Stomach smooth muscle (tissue), 2 donors: ENCODE measurements at regions not wholly inside any gene's neighbourhood (a gene's known extent, or its start where the extent isn't known, plus 50 kb on each side); places are given as distances from the start of the nearest gene placed in this dataset.
"Not testable (repeated sequence)": the region's sequence is repeated elsewhere in the genome, so short reads cannot be mapped to it uniquely, and the experiment has no call there.

Source experiments
- H3K27ac ChIP-seq: one replicate; pipeline ENCODE4 v1.7.0; 2013; ENCODE audit warnings: mild to moderate bottlenecking, low read length, inconsistent platforms
- H3K27me3 ChIP-seq, 2 donors: one replicate each; pipeline ENCODE4 v1.7.0; 2013; ENCODE audit warnings: low read length in 2 of 2; ENCODE audit not compliant: insufficient read depth in 2 of 2, control insufficient read depth in 1 of 2
- H3K36me3 ChIP-seq, 2 donors: one replicate each; pipeline ENCODE4 v1.7.0; 2013; ENCODE audit warnings: low read length in 2 of 2; ENCODE audit not compliant: control insufficient read depth in 2 of 2, insufficient read depth in 2 of 2
- H3K4me1 ChIP-seq: one replicate; pipeline ENCODE4 v1.7.0; 2013; ENCODE audit warnings: low read length; ENCODE audit not compliant: control insufficient read depth, insufficient read depth
- H3K4me3 ChIP-seq, 2 donors: one replicate each; pipeline ENCODE4 v1.7.0; 2013; ENCODE audit warnings: low read length in 2 of 2
- H3K9ac ChIP-seq, 2 donors: one replicate each; pipeline ENCODE4 v1.7.0; 2013; ENCODE audit warnings: low read length in 2 of 2, mild to moderate bottlenecking in 1 of 2
- H3K9me3 ChIP-seq, 2 donors: one replicate each; pipeline ENCODE4 v1.7.0; 2013; ENCODE audit warnings: low read length in 2 of 2; ENCODE audit not compliant: control insufficient read depth in 2 of 2
- donor health status: healthy.
- donor health status: Pancreatic carcinoma.

DNA sequence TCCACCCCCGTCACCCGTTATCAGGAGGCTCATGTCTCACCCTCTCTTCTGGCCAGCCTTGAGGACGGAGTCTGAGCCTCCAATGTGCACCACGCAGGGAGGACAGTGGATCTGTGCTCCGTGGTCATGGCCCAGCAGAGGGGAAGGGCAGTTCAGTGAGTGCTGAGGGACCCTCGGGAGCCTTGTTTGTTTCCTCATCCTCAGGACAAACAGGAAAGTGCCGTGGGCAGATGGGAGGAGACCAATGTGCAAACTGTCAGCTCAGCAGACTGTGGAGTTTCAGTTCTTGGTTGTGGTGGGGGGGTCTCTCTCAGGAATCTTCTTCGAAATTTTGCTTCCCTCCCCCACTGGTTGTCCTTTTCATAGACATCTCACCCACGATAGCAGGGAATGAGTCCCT, 429.6 kb downstream of the DIRAS2 start:
- H3K27ac ChIP-seq, H3K9ac ChIP-seq, H3K27me3 ChIP-seq, H3K4me3 ChIP-seq, H3K9me3 ChIP-seq, H3K36me3 ChIP-seq, H3K4me1 ChIP-seq: not testable (repeated sequence)

DNA sequence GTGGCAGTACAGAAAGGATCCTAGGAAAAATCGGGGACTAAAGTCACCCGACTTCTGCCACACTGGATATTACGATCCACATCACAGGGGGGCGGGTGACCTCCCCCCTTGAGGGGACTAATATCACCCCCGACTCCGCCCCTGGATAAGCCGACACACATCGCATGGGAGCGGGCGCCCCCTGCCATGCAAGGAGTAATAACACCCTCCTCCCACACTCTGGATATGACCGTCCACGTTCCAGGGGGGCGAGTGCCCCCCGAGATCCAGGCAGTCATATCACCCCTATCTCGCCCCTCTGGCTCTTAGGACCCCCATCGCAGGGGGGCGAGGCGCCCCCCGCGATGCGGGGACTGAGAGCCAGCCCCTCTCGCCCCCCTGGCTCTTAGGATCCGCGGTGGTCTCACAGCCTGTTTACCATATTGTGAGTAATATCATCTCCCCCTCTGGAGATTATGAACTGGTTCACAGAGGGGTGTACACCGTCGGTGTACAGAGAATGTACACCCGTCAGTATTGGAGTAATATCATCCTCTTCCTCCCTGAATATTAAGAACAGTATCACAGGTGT, 423.0 kb downstream of the DIRAS2 start:
- H3K4me1 ChIP-seq = no peaks in the 10 kb centered on the region
- no peaks in the 10 kb centered on the region for H3K36me3 ChIP-seq
- no peak overlapping the region for H3K4me3 ChIP-seq
- H3K9ac ChIP-seq = no peak overlapping the region
- peaks cover 5 to 8% of the 10 kb centered on the region in 2 donors for H3K27me3 ChIP-seq
- no peaks in the 10 kb centered on the region for H3K9me3 ChIP-seq
- no peak overlapping the region for H3K27ac ChIP-seq

DNA sequence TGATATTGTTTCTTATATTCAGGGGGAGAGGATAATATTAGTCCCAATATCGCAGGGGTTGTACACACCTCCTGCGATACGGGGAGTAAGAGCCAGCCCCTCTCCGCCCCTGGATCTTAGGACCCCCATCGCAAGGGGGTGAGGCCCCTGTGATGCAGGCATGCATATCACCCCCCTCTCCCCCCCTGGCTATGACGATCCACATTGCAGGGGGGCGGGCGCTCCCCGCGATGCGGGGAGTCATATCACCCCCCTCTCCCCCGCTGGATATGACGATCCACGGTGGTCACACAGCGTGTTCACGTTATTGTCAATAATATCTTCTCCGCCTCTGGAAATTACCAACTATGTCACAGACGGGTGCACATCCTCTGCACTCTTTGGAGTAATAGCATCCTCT, 420.7 kb downstream of the DIRAS2 start:
- not testable (repeated sequence) for H3K9ac ChIP-seq, H3K27me3 ChIP-seq, H3K4me1 ChIP-seq, H3K9me3 ChIP-seq, H3K4me3 ChIP-seq, H3K27ac ChIP-seq, H3K36me3 ChIP-seq

DNA sequence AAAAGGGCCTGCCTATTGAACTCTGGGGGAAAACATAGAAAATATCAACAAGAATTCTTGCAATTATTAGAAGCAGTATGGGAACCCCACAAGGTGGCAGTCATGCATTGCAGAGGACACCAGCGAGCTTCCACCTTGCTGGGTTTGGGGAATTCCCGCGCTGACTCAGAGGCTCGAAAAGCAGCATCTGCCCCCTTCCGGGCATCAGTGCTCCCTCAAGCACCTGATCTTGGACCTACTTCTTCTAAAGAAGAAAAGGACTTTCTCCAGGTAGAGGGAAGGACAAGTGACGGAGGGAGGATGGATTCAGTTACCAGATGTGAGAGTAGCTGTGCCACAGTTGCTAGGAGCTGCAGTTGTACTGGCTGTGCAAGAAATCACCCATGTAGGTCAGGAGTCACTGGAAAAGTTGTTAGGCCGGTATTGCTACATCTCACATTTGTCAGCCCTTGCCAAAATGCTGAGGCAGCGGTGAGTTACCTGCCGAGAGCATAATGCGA, 415.7 kb downstream of the DIRAS2 start:
- H3K4me3 ChIP-seq = not testable (repeated sequence)

DNA sequence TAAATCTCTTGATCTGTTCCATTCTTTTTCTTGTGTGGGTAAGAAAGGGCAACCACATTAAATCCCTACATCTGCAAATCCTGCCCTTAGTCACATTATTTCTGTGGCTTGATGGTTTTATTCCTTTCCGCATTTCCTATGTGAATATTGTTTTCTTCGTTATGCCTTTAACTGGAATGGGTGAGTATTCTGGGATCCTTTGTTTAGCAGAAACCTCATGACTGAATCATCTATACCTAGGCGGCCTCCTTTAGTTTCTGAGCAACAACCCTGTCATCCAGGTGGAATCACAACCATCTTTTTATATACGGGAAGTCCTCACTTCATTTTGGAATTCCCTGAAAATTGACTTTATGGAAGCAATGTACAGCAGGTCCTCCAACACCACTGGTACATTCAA, 409.5 kb downstream of the DIRAS2 start:
- not testable (repeated sequence) for H3K27me3 ChIP-seq, H3K4me1 ChIP-seq, H3K36me3 ChIP-seq, H3K4me3 ChIP-seq, H3K9me3 ChIP-seq, H3K27ac ChIP-seq, H3K9ac ChIP-seq

More for the DNA sequence above, 415.7 kb downstream of the DIRAS2 start:
- not testable (repeated sequence) for H3K27ac ChIP-seq, H3K27me3 ChIP-seq, H3K4me1 ChIP-seq, H3K36me3 ChIP-seq, H3K9ac ChIP-seq, H3K9me3 ChIP-seq

DNA sequence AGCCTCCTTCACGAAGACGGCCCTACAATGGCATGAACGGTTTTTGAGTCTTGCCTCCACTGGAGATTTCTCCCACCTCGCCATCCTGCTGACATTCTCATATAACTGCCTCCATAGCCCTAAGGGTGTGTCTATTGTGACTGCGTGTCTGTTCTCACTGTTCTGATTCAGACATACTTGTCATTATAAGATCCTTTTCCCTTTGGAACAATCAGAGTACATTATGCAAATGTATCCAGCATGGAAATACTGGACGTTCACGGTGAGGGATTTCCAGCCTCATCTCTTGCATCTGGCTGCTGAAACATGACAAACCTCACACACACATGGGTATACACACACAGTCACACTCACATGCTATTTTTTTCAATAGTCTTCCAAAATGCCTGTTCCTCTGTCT, 402.1 kb downstream of the DIRAS2 start:
- H3K9me3 ChIP-seq = no peaks in the 10 kb centered on the region
- H3K27ac ChIP-seq = no peak overlapping the region
- no peak overlapping the region for H3K4me3 ChIP-seq
- H3K36me3 ChIP-seq = no peaks in the 10 kb centered on the region
- H3K27me3 ChIP-seq = peaks cover 0 to 4% of the 10 kb centered on the region in 2 donors
- H3K4me1 ChIP-seq = no peaks in the 10 kb centered on the region
- no peak overlapping the region for H3K9ac ChIP-seq

DNA sequence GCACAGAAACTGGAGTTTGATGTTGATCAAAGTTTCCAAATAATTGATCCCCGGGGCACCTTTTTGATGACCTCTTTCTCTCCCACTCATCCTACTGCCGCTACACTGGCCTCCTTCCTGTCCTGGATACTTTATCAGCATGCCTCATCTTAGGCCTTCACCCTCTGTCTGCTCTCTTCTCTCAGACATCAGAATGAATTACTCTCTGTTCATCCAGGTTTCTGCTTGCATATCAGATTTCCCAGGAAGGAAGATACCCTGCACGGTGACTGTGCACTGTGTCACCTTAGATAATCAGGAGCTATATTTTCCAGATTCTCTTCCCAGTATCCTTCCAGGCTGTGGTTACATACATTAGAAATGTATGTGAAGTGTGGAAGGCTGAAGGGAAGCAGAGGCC, 397.0 kb downstream of the DIRAS2 start:
- Histone ChIP-seq H3K27me3 (peaks cover 0 to 4% of the 10 kb centered on the region in 2 donors), H3K36me3 (no peaks in the 10 kb centered on the region), H3K9ac (no peak overlapping the region), H3K27ac (no peak overlapping the region), H3K4me1 (no peaks in the 10 kb centered on the region), H3K9me3 (no peaks in the 10 kb centered on the region), H3K4me3 (no peak overlapping the region)

DNA sequence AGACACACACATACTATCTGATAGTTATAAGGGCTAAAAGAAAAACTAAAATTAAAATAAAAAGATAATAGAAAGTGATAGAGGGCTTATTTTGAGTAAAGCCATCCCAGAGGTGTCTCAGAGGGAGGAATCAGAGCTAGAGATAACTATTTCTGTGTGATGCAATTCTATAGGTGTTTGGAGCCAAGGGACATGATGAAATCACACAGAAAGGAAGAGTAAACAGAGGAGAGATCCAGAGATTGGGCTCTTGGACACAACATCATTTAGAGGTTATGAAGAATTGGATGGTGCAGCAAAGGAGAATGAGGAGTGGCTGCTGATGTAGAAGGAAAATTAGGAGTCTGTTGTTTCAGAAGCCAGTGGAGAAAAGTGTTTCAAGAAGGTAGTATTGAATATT, 393.5 kb downstream of the DIRAS2 start:
- peaks cover 5 to 6% of the 10 kb centered on the region in 2 donors for H3K9me3 ChIP-seq
- peaks cover 0 to under 1% of the 10 kb centered on the region in 2 donors for H3K27me3 ChIP-seq
- H3K36me3 ChIP-seq = no peaks in the 10 kb centered on the region
- H3K9ac ChIP-seq = no peak overlapping the region
- no peak overlapping the region for H3K27ac ChIP-seq
- H3K4me1 ChIP-seq = no peaks in the 10 kb centered on the region
- H3K4me3 ChIP-seq = no peak overlapping the region

DNA sequence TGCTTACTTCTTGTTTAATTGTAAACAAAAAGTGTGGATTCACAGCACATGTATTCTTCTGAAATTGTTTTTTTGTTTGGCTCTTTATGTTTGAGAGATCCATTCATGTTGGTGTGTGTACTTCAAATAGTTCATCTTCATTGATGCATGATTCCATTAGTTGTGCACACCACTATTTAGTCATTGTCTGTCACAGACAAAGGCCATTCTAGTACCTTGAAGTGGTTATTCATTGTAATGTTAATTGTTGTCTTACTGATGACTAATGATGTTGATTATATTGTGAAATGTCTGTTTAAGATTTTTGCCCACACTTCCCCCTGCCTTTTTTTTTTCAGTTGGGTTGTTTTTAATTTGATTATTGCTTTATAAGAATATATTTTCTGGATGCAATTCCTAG, 391.3 kb downstream of the DIRAS2 start:
- Histone ChIP-seq H3K27ac (no peak overlapping the region), H3K27me3 (no peaks in the 10 kb centered on the region), H3K4me1 (no peaks in the 10 kb centered on the region), H3K36me3 (no peaks in the 10 kb centered on the region), H3K9me3 (peaks cover 5 to 6% of the 10 kb centered on the region in 2 donors), H3K4me3 (no peak overlapping the region), H3K9ac (no peak overlapping the region)

DNA sequence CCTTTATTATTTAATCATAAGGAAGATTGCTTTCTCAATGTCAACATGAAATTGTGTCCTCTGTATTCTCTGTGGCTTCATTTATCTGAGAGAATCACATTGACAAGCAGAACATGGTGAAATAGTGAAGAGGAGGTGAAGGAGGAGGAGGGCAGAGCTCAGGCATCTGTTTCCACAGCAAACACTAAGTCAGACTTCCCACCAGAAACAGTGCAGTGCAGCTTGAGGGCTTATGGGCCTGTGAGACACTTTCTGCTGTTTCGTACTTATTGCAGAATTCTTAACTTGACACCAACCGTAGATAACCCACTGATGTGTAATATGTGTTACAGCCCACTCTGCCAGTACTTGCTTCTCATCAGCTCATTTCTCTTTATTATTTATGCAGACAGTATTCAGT, 386.3 kb downstream of the DIRAS2 start:
- Histone ChIP-seq H3K36me3 (no peaks in the 10 kb centered on the region), H3K4me3 (no peak overlapping the region), H3K9ac (no peak overlapping the region), H3K9me3 (peaks cover 6 to 11% of the 10 kb centered on the region in 2 donors), H3K27me3 (no peaks in the 10 kb centered on the region), H3K27ac (no peak overlapping the region), H3K4me1 (no peaks in the 10 kb centered on the region)

DNA sequence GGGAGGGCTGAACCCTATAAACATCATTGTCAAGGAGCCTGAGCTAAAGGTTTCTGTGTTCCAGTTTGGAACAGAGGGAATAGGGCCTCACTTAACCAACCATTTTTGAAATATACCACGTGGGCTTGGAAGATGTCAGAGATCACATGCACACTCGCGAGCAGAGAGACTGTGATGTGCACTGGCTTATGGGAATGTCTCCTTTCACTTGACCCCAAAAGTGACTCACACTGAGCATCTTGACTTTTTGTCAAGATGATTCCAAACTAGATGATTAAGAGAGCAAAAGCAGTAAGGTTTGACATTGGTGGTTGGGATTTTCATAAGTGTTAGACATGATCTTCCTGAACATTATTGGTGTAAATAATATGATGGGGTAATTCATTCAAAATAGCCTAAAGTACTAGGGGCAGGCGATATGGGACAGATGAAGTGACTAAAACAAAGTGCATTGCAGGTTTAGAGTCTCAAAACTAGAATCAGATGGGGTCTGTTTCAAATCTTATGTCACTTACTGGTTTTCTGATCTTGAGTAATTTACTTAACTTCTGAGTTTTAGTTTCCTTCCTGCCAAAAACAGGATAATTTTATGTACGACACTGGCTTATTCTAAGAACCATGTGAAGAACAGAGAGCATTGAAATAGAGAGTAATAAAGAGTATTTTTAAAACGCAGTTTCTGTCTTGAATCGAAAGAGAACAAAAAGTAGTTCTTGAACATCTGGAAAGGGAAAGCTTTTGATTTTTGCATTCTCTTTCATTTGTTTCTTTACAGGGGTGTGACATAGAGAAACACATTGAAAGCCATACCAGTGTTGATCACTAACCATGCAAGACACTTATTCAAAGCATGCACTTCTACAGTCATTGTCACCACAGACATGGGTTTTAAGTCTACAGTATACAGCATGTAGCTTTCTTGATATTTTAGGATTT, 383.0 kb downstream of the DIRAS2 start:
- no peaks in the 10 kb centered on the region for H3K36me3 ChIP-seq
- no peak overlapping the region for H3K4me3 ChIP-seq
- H3K9me3 ChIP-seq = peaks cover 0 to 7% of the 10 kb centered on the region in 2 donors
- H3K27ac ChIP-seq = no peak overlapping the region
- no peaks in the 10 kb centered on the region for H3K27me3 ChIP-seq
- no peak overlapping the region for H3K9ac ChIP-seq
- H3K4me1 ChIP-seq = no peaks in the 10 kb centered on the region
